SK-N-SH treated with all-trans-retinoic acid at 6 μM for 48 hours (cell line): ENCODE measurements at regions not wholly inside any gene's neighbourhood (a gene's known extent, or its start where the extent isn't known, plus 50 kb on each side); places are given as distances from the start of the nearest gene placed in this dataset.

Source experiments
- ATAC-seq: fragments of 200-7000 bp; cut with Tn5 transposase; 3 replicates; pipeline ENCODE4 v1.9.1; 2020; ENCODE audit warnings: mild to moderate bottlenecking, moderate library complexity
- ARNTL ChIP-seq: fragments of 450-650 bp; formaldehyde crosslinking; IDR thresholded peaks from 2 replicates; pipeline ENCODE4 v1.5.0; 2020; ENCODE audit warnings: low read depth, mild to moderate bottlenecking, moderate library complexity, borderline replicate concordance
- BACH2 ChIP-seq: fragments of 250-450 bp; sonication (Bioruptor Pico); IDR thresholded peaks from 2 replicates; pipeline ENCODE4 v1.9.0; 2021; ENCODE audit warnings: mild to moderate bottlenecking, borderline replicate concordance
- CREB5 ChIP-seq: fragments of 250-450 bp; sonication (Bioruptor Pico); IDR thresholded peaks from 2 replicates; pipeline ENCODE4 v1.5.1; 2020; ENCODE audit warnings: low read depth, mild to moderate bottlenecking, moderate library complexity
- CSDC2 ChIP-seq: fragments of 250-450 bp; sonication (Bioruptor Pico); IDR thresholded peaks from 2 replicates; pipeline ENCODE4 v1.5.0; 2020; ENCODE audit warnings: mild to moderate bottlenecking, moderate library complexity
- ESRRG ChIP-seq: fragments of 250-450 bp; sonication (Bioruptor Pico); IDR thresholded peaks from 2 replicates; pipeline ENCODE4 v1.6.1; 2021; ENCODE audit warnings: mild to moderate bottlenecking
- GLIS3 ChIP-seq: fragments of 250-450 bp; sonication (Bioruptor Pico); IDR thresholded peaks from 2 replicates; pipeline ENCODE4 v1.5.0; 2020; ENCODE audit warnings: mild to moderate bottlenecking, moderate library complexity
- ISL1 ChIP-seq: fragments of 250-450 bp; sonication (Bioruptor Pico); IDR thresholded peaks from 2 replicates; pipeline ENCODE4 v2.1.2; 2022; ENCODE audit warnings: mild to moderate bottlenecking, moderate library complexity
- OSR1 ChIP-seq: fragments of 250-450 bp; sonication (Bioruptor Pico); IDR thresholded peaks from 2 replicates; pipeline ENCODE4 v1.8.0; 2022; ENCODE audit warnings: moderate library complexity, mild to moderate bottlenecking, inconsistent platforms
- PATZ1 ChIP-seq: fragments of 250-450 bp; sonication (Bioruptor Pico); IDR thresholded peaks from 2 replicates; pipeline ENCODE4 v1.8.0; 2020; ENCODE audit warnings: mild to moderate bottlenecking, moderate library complexity, borderline replicate concordance
- POU6F1 ChIP-seq: fragments of 250-450 bp; sonication (Bioruptor Pico); IDR thresholded peaks from 2 replicates; pipeline ENCODE4 v1.8.0; 2021; ENCODE audit warnings: low read depth, mild to moderate bottlenecking, moderate library complexity, borderline replicate concordance
- PPARA ChIP-seq: fragments of 250-450 bp; sonication (Bioruptor Pico); IDR thresholded peaks from 2 replicates; pipeline ENCODE4 v1.5.0; 2020; ENCODE audit warnings: mild to moderate bottlenecking, borderline replicate concordance
- RARB ChIP-seq: fragments of 250-450 bp; sonication (Bioruptor Pico); IDR thresholded peaks from 2 replicates; pipeline ENCODE4 v1.8.0; 2021; ENCODE audit warnings: mild to moderate bottlenecking, moderate library complexity
- SNAI2 ChIP-seq: fragments of 250-450 bp; sonication (Bioruptor Pico); IDR thresholded peaks from 2 replicates; pipeline ENCODE4 v1.5.0; 2020; ENCODE audit warnings: mild to moderate bottlenecking, moderate library complexity
- TOX ChIP-seq: fragments of 250-450 bp; sonication (Bioruptor Pico); IDR thresholded peaks from 2 replicates; pipeline ENCODE4 v1.8.0; 2021; ENCODE audit warnings: mild to moderate bottlenecking, moderate library complexity, borderline replicate concordance
- ZC3H10 ChIP-seq: fragments of 250-450 bp; sonication (Bioruptor Pico); IDR thresholded peaks from 2 replicates; pipeline ENCODE4 v1.5.1; 2021; ENCODE audit warnings: mild to moderate bottlenecking, moderate library complexity
- ZFP3 ChIP-seq: fragments of 250-450 bp; sonication (Bioruptor Pico); IDR thresholded peaks from 2 replicates; pipeline ENCODE4 v1.5.0; 2020; ENCODE audit warnings: mild to moderate bottlenecking, moderate library complexity
- ZNF565 ChIP-seq: fragments of 450-650 bp; formaldehyde crosslinking; conservative IDR thresholded peaks from 2 replicates; pipeline ENCODE4 v1.5.0; 2020; ENCODE audit warnings: low read depth, mild to moderate bottlenecking, moderate library complexity
- ZNF70 ChIP-seq: fragments of 450-650 bp; formaldehyde crosslinking; IDR thresholded peaks from 2 replicates; pipeline ENCODE4 v1.5.0; 2020; ENCODE audit warnings: mild to moderate bottlenecking, moderate library complexity
- TF ChIP-seq, protein P1 (sequence below): fragments of 250-450 bp; sonication (Bioruptor Pico); IDR thresholded peaks from 2 replicates; pipeline ENCODE4 v1.5.0; 2020; ENCODE audit warnings: mild to moderate bottlenecking, moderate library complexity
- TF ChIP-seq, protein P2 (sequence below): fragments of 250-450 bp; sonication (Bioruptor Pico); IDR thresholded peaks from 2 replicates; pipeline ENCODE4 v1.5.1; 2021; ENCODE audit warnings: mild to moderate bottlenecking, moderate library complexity

DNA sequence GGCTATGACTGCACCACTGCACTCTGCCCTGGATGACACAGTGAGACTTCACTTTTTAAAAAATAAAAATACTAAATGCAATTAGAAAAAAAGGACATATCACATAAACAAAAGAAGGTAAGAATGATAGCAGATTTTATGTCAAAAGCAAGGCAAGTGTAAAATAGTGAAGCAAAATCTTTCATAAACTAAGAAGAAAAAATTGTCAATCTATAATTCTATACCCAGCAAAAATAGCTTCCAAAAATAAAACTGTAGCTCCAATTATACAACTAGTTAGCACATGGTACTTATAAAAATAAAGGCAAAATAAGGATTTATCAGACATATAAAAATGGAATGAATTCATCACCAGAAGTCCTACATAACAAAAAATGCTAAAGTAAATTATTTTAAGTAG, 85.4 kb upstream of the SVIL start:
- no peak for ATAC-seq

DNA sequence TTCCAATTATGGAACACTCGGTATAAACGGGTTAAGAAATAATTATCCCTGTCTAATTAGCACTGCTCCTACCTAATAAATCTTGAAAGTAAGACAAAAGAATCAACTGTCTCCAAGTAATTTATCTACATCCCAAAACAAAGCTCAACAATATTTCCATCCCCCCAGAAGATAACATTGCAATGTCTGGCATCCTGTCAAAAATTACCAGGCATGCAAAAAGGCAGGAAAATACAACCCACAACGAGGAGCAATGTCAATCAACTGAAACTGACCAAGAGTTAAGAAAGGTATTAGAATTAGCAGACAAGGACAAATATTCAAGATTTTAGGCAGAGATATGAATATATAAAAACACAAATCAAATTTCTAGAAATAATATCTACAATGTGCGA, 84.5 kb upstream of the SVIL start:
- no peak for ATAC-seq
- TF ChIP-seq PATZ1 (CRISPR knock-in tag), result no peak
- TF ChIP-seq SNAI2 (CRISPR knock-in tag), result no peak
- TF ChIP-seq CSDC2 (CRISPR knock-in tag), result no peak
- TF ChIP-seq BACH2 (CRISPR knock-in tag), result no peak
- TF ChIP-seq GLIS3 (CRISPR knock-in tag), result no peak
- TF ChIP-seq ISL1 (CRISPR knock-in tag), result no peak
- no peak for TF ChIP-seq RARB (CRISPR knock-in tag)
- no peak for TF ChIP-seq POU6F1 (CRISPR knock-in tag)

More for the DNA sequence above, 85.4 kb upstream of the SVIL start:
- TF ChIP-seq ESRRG (CRISPR knock-in tag) (no peak), PPARA (no peak), PATZ1 (CRISPR knock-in tag) (no peak), CREB5 (CRISPR knock-in tag) (no peak)
- TF ChIP-seq, protein P1, sequence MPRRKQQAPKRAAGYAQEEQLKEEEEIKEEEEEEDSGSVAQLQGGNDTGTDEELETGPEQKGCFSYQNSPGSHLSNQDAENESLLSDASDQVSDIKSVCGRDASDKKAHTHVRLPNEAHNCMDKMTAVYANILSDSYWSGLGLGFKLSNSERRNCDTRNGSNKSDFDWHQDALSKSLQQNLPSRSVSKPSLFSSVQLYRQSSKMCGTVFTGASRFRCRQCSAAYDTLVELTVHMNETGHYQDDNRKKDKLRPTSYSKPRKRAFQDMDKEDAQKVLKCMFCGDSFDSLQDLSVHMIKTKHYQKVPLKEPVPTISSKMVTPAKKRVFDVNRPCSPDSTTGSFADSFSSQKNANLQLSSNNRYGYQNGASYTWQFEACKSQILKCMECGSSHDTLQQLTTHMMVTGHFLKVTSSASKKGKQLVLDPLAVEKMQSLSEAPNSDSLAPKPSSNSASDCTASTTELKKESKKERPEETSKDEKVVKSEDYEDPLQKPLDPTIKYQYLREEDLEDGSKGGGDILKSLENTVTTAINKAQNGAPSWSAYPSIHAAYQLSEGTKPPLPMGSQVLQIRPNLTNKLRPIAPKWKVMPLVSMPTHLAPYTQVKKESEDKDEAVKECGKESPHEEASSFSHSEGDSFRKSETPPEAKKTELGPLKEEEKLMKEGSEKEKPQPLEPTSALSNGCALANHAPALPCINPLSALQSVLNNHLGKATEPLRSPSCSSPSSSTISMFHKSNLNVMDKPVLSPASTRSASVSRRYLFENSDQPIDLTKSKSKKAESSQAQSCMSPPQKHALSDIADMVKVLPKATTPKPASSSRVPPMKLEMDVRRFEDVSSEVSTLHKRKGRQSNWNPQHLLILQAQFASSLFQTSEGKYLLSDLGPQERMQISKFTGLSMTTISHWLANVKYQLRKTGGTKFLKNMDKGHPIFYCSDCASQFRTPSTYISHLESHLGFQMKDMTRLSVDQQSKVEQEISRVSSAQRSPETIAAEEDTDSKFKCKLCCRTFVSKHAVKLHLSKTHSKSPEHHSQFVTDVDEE (CRISPR knock-in tag), result no peak

- ATAC-seq, result no peak
- TF ChIP-seq ZC3H10 (CRISPR knock-in tag) (no peak), ARNTL (CRISPR knock-in tag) (no peak), GLIS3 (CRISPR knock-in tag) (no peak), ISL1 (CRISPR knock-in tag) (no peak), OSR1 (no peak), ZNF565 (no peak), CSDC2 (CRISPR knock-in tag) (no peak), POU6F1 (CRISPR knock-in tag) (no peak), ZNF70 (CRISPR knock-in tag) (no peak), CREB5 (CRISPR knock-in tag) (no peak), ESRRG (CRISPR knock-in tag) (no peak), BACH2 (CRISPR knock-in tag) (no peak), ZFP3 (CRISPR knock-in tag) (no peak), TOX (CRISPR knock-in tag) (no peak), RARB (CRISPR knock-in tag) (no peak)
- TF ChIP-seq, protein P1 (CRISPR knock-in tag), result no peak
- TF ChIP-seq, protein P2, sequence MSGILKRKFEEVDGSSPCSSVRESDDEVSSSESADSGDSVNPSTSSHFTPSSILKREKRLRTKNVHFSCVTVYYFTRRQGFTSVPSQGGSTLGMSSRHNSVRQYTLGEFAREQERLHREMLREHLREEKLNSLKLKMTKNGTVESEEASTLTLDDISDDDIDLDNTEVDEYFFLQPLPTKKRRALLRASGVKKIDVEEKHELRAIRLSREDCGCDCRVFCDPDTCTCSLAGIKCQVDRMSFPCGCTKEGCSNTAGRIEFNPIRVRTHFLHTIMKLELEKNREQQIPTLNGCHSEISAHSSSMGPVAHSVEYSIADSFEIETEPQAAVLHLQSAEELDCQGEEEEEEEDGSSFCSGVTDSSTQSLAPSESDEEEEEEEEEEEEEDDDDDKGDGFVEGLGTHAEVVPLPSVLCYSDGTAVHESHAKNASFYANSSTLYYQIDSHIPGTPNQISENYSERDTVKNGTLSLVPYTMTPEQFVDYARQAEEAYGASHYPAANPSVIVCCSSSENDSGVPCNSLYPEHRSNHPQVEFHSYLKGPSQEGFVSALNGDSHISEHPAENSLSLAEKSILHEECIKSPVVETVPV (CRISPR knock-in tag), result no peak
These were observed 80.5 kb upstream of the SVIL start for GRCh38 chr10:29715296-29715695.
